ENCODE measurements at regions not wholly inside any gene's neighbourhood (a gene's known extent, or its start where the extent isn't known, plus 50 kb on each side); places are given as distances from the start of the nearest gene placed in this dataset.

DNA sequence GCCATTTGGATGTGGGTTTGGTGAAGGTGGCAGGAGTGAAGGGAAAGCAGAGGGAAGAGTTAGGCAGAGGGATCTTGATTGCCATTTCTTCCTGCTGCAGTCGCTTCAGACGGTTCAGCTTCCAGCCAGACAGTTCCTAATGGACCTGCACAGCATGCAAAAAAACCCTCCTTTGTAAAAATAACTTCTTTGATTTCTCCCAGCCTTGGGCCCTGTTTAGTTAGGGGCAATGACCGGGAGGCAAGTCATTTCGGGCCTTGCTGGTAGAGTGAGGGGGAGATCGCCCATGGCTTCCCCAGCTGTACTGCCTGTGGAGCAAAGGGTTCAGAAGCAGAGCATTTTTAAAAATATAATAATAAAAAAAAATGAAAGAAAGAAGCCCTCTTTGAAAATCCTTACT is 67.2 kb upstream of the TLE1 start (continued):
- TF ChIP-seq, protein P1, sequence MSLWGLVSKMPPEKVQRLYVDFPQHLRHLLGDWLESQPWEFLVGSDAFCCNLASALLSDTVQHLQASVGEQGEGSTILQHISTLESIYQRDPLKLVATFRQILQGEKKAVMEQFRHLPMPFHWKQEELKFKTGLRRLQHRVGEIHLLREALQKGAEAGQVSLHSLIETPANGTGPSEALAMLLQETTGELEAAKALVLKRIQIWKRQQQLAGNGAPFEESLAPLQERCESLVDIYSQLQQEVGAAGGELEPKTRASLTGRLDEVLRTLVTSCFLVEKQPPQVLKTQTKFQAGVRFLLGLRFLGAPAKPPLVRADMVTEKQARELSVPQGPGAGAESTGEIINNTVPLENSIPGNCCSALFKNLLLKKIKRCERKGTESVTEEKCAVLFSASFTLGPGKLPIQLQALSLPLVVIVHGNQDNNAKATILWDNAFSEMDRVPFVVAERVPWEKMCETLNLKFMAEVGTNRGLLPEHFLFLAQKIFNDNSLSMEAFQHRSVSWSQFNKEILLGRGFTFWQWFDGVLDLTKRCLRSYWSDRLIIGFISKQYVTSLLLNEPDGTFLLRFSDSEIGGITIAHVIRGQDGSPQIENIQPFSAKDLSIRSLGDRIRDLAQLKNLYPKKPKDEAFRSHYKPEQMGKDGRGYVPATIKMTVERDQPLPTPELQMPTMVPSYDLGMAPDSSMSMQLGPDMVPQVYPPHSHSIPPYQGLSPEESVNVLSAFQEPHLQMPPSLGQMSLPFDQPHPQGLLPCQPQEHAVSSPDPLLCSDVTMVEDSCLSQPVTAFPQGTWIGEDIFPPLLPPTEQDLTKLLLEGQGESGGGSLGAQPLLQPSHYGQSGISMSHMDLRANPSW (CRISPR knock-in tag; conservative IDR thresholded peaks at IDR 0.05; ENCODE audit: low read depth) = no peak
- TF ChIP-seq TEAD1 (CRISPR knock-in tag; IDR thresholded peaks at IDR 0.05) (no peak), ZNF121 (CRISPR knock-in tag; IDR thresholded peaks at IDR 0.05) (no peak), JAZF1 (CRISPR knock-in tag; IDR thresholded peaks at IDR 0.05) (no peak), NFYB (CRISPR knock-in tag; conservative IDR thresholded peaks at IDR 0.05; ENCODE audit: low read depth) (no peak), NFATC4 (CRISPR knock-in tag; IDR thresholded peaks at IDR 0.05) (no peak), ZNF423 (CRISPR knock-in tag; IDR thresholded peaks at IDR 0.05) (no peak), GRHL2 (CRISPR knock-in tag; IDR thresholded peaks at IDR 0.05; ENCODE audit: insufficient replicate concordance, severe bottlenecking) (no peak), NFE2L1 (CRISPR knock-in tag; IDR thresholded peaks at IDR 0.05) (no peak)
- TF ChIP-seq, protein P2, sequence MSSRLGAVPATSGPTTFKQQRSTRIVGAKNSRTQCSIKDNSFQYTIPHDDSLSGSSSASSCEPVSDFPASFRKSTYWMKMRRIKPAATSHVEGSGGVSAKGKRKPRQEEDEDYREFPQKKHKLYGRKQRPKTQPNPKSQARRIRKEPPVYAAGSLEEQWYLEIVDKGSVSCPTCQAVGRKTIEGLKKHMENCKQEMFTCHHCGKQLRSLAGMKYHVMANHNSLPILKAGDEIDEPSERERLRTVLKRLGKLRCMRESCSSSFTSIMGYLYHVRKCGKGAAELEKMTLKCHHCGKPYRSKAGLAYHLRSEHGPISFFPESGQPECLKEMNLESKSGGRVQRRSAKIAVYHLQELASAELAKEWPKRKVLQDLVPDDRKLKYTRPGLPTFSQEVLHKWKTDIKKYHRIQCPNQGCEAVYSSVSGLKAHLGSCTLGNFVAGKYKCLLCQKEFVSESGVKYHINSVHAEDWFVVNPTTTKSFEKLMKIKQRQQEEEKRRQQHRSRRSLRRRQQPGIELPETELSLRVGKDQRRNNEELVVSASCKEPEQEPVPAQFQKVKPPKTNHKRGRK (CRISPR knock-in tag; IDR thresholded peaks at IDR 0.05; ENCODE audit: borderline replicate concordance) = no peak
- TF ChIP-seq, protein P3, sequence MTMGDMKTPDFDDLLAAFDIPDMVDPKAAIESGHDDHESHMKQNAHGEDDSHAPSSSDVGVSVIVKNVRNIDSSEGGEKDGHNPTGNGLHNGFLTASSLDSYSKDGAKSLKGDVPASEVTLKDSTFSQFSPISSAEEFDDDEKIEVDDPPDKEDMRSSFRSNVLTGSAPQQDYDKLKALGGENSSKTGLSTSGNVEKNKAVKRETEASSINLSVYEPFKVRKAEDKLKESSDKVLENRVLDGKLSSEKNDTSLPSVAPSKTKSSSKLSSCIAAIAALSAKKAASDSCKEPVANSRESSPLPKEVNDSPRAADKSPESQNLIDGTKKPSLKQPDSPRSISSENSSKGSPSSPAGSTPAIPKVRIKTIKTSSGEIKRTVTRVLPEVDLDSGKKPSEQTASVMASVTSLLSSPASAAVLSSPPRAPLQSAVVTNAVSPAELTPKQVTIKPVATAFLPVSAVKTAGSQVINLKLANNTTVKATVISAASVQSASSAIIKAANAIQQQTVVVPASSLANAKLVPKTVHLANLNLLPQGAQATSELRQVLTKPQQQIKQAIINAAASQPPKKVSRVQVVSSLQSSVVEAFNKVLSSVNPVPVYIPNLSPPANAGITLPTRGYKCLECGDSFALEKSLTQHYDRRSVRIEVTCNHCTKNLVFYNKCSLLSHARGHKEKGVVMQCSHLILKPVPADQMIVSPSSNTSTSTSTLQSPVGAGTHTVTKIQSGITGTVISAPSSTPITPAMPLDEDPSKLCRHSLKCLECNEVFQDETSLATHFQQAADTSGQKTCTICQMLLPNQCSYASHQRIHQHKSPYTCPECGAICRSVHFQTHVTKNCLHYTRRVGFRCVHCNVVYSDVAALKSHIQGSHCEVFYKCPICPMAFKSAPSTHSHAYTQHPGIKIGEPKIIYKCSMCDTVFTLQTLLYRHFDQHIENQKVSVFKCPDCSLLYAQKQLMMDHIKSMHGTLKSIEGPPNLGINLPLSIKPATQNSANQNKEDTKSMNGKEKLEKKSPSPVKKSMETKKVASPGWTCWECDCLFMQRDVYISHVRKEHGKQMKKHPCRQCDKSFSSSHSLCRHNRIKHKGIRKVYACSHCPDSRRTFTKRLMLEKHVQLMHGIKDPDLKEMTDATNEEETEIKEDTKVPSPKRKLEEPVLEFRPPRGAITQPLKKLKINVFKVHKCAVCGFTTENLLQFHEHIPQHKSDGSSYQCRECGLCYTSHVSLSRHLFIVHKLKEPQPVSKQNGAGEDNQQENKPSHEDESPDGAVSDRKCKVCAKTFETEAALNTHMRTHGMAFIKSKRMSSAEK (CRISPR knock-in tag; IDR thresholded peaks at IDR 0.05; ENCODE audit: borderline replicate concordance) = no peak
- TF ChIP-seq, protein P4, sequence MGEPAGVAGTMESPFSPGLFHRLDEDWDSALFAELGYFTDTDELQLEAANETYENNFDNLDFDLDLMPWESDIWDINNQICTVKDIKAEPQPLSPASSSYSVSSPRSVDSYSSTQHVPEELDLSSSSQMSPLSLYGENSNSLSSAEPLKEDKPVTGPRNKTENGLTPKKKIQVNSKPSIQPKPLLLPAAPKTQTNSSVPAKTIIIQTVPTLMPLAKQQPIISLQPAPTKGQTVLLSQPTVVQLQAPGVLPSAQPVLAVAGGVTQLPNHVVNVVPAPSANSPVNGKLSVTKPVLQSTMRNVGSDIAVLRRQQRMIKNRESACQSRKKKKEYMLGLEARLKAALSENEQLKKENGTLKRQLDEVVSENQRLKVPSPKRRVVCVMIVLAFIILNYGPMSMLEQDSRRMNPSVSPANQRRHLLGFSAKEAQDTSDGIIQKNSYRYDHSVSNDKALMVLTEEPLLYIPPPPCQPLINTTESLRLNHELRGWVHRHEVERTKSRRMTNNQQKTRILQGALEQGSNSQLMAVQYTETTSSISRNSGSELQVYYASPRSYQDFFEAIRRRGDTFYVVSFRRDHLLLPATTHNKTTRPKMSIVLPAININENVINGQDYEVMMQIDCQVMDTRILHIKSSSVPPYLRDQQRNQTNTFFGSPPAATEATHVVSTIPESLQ (CRISPR knock-in tag; IDR thresholded peaks at IDR 0.05) = no peak
- TF ChIP-seq, protein P5, sequence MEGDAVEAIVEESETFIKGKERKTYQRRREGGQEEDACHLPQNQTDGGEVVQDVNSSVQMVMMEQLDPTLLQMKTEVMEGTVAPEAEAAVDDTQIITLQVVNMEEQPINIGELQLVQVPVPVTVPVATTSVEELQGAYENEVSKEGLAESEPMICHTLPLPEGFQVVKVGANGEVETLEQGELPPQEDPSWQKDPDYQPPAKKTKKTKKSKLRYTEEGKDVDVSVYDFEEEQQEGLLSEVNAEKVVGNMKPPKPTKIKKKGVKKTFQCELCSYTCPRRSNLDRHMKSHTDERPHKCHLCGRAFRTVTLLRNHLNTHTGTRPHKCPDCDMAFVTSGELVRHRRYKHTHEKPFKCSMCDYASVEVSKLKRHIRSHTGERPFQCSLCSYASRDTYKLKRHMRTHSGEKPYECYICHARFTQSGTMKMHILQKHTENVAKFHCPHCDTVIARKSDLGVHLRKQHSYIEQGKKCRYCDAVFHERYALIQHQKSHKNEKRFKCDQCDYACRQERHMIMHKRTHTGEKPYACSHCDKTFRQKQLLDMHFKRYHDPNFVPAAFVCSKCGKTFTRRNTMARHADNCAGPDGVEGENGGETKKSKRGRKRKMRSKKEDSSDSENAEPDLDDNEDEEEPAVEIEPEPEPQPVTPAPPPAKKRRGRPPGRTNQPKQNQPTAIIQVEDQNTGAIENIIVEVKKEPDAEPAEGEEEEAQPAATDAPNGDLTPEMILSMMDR (IDR thresholded peaks at IDR 0.05) = no peak

DNA sequence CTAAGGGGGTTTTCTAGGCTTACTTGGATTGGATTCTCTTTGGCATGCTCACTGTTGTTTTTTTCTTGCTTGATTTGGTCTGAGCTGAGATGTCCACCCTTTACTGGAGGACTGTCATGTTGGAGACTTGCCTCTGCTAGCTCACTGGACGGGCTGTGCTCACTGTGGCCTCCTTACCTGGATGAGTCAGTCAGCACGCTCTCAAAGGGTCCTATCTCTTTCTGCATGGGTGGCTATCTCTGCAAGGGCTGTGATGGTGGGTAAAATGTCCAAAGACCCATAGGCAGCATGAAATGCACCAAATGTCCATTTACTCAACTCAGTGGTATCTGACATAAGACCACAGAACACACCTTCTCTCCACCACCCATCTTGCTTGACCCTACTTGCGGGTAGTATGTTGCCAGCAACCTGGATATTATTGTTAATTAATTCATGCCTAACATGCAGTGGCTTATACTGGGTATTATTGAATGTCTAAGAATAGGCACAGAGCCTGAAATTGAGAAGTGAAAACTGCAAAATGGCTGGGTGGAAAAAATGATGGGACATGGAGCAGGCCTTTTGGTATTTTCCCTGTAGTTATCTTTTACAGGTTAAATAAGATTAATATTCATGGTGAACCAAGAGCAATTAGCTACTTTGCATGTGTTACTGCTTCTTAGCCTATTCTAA is 68.9 kb upstream of the TLE1 start:
- ATAC-seq (no peak), DNase-seq (ENCODE audit: low spot score) (no peak)
- Mint-ChIP-seq H3K27me3 (ENCODE audit: low read depth) (no peaks in the 10 kb centered on the region), H3K36me3 (no peaks in the 10 kb centered on the region), H3K9me3 (no peaks in the 10 kb centered on the region), H3K4me3 (no peak overlapping the region), H3K27ac (no peak overlapping the region), H3K4me1 (peaks cover 26% of the 10 kb centered on the region)
- CTCF ChIA-PET = no interaction called here
- no peak for TF ChIP-seq TEAD1 (CRISPR knock-in tag; IDR thresholded peaks at IDR 0.05)
- TF ChIP-seq, protein P6, sequence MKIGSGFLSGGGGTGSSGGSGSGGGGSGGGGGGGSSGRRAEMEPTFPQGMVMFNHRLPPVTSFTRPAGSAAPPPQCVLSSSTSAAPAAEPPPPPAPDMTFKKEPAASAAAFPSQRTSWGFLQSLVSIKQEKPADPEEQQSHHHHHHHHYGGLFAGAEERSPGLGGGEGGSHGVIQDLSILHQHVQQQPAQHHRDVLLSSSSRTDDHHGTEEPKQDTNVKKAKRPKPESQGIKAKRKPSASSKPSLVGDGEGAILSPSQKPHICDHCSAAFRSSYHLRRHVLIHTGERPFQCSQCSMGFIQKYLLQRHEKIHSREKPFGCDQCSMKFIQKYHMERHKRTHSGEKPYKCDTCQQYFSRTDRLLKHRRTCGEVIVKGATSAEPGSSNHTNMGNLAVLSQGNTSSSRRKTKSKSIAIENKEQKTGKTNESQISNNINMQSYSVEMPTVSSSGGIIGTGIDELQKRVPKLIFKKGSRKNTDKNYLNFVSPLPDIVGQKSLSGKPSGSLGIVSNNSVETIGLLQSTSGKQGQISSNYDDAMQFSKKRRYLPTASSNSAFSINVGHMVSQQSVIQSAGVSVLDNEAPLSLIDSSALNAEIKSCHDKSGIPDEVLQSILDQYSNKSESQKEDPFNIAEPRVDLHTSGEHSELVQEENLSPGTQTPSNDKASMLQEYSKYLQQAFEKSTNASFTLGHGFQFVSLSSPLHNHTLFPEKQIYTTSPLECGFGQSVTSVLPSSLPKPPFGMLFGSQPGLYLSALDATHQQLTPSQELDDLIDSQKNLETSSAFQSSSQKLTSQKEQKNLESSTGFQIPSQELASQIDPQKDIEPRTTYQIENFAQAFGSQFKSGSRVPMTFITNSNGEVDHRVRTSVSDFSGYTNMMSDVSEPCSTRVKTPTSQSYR (CRISPR knock-in tag; IDR thresholded peaks at IDR 0.05) = no peak
- TF ChIP-seq OVOL2 (CRISPR knock-in tag; IDR thresholded peaks at IDR 0.05; ENCODE audit: borderline replicate concordance) = no peak
- no peak for TF ChIP-seq NFATC4 (CRISPR knock-in tag; IDR thresholded peaks at IDR 0.05)
- TF ChIP-seq ESRRA (CRISPR knock-in tag; IDR thresholded peaks at IDR 0.05; ENCODE audit: borderline replicate concordance) = no peak
- TF ChIP-seq ZNF219 (CRISPR knock-in tag; IDR thresholded peaks at IDR 0.05; ENCODE audit: borderline replicate concordance) = no peak
- POLR2A ChIA-PET = no interaction called here

Data from WTC11 (cell line).